Activated naive CD8-positive, alpha-beta T cell treated with anti-CD3 and anti-CD28 coated beads, Interleukin-2, amount 50 U/mL, for 24 hours (primary cell): ENCODE measurements at regions not wholly inside any gene's neighbourhood (a gene's known extent, or its start where the extent isn't known, plus 50 kb on each side); places are given as distances from the start of the nearest gene placed in this dataset.
"Not testable (repeated sequence)": the region's sequence is repeated elsewhere in the genome, so short reads cannot be mapped to it uniquely, and the experiment has no call there.

Experiments used
- ATAC-seq: fragments of 150-1000 bp; cut with Tn5 transposase; one replicate; pipeline ENCODE4 v1.10.0; 2021
- DNase-seq: peaks from one replicate; pipeline ENCODE4 v3.0.0; 2021
- H3K27ac Mint-ChIP-seq: one replicate; pipeline ENCODE4 v1.8.0; 2021; ENCODE audit warnings: mild to moderate bottlenecking, mixed read lengths
- H3K27me3 Mint-ChIP-seq: one replicate; pipeline ENCODE4 v1.8.0; 2021; ENCODE audit warnings: mixed read lengths
- H3K36me3 Mint-ChIP-seq: one replicate; pipeline ENCODE4 v1.8.0; 2021; ENCODE audit warnings: low read depth, mixed read lengths
- H3K4me1 Mint-ChIP-seq: one replicate; pipeline ENCODE4 v1.8.0; 2021; ENCODE audit warnings: mixed read lengths
- H3K4me3 Mint-ChIP-seq: one replicate; pipeline ENCODE4 v1.8.0; 2021; ENCODE audit warnings: mild to moderate bottlenecking, moderate library complexity, mixed read lengths
- H3K9me3 Mint-ChIP-seq: one replicate; pipeline ENCODE4 v1.8.0; 2021; ENCODE audit warnings: mixed read lengths

- Mint-ChIP-seq H3K9me3 (no peaks in the 10 kb centered on the region), H3K27ac (no peak overlapping the region), H3K4me3 (no peak overlapping the region), H3K27me3 (no peaks in the 10 kb centered on the region), H3K4me1 (no peaks in the 10 kb centered on the region), H3K36me3 (no peaks in the 10 kb centered on the region)
- DNase-seq: no peak
- no peak for ATAC-seq
These were observed 63.8 kb downstream of the SLITRK2 start for GRCh38 chrX:145881175-145881995.

- no peak for DNase-seq
- no peak overlapping the region for H3K27ac Mint-ChIP-seq
- H3K4me3 Mint-ChIP-seq: no peak overlapping the region
- no peaks in the 10 kb centered on the region for H3K36me3 Mint-ChIP-seq
- H3K27me3 Mint-ChIP-seq: no peaks in the 10 kb centered on the region
- no peak for ATAC-seq
- no peaks in the 10 kb centered on the region for H3K4me1 Mint-ChIP-seq
- H3K9me3 Mint-ChIP-seq: peaks cover 8% of the 10 kb centered on the region
These were observed 68.8 kb downstream of the SLITRK2 start for GRCh38 chrX:145886469-145886868.

GRCh38 chrX:145910017-145910416 lies 92.4 kb downstream of the SLITRK2 start:
- no peak overlapping the region for H3K4me3 Mint-ChIP-seq
- H3K27ac Mint-ChIP-seq: no peak overlapping the region
- H3K36me3 Mint-ChIP-seq: no peaks in the 10 kb centered on the region
- no peak for DNase-seq
- H3K4me1 Mint-ChIP-seq: no peaks in the 10 kb centered on the region
- no peaks in the 10 kb centered on the region for H3K27me3 Mint-ChIP-seq
- peaks cover 3% of the 10 kb centered on the region for H3K9me3 Mint-ChIP-seq
- no peak for ATAC-seq

GRCh38 chrX:145919400-145919799 lies 101.8 kb downstream of the SLITRK2 start:
- Mint-ChIP-seq H3K9me3 (no peaks in the 10 kb centered on the region), H3K27ac (no peak overlapping the region), H3K4me3 (no peak overlapping the region), H3K4me1 (no peaks in the 10 kb centered on the region), H3K27me3 (no peaks in the 10 kb centered on the region), H3K36me3 (no peaks in the 10 kb centered on the region)
- DNase-seq (no peak), ATAC-seq (no peak)

GRCh38 chrX:145923376-145923775 lies 105.7 kb downstream of the SLITRK2 start:
- Mint-ChIP-seq H3K9me3 (peaks cover 4% of the 10 kb centered on the region), H3K27ac (no peak overlapping the region), H3K4me1 (no peaks in the 10 kb centered on the region), H3K27me3 (no peaks in the 10 kb centered on the region), H3K36me3 (no peaks in the 10 kb centered on the region), H3K4me3 (no peak overlapping the region)
- no peak for DNase-seq
- no peak for ATAC-seq

- no peak for DNase-seq
- ATAC-seq: no peak
- Mint-ChIP-seq H3K27ac (no peak overlapping the region), H3K27me3 (no peaks in the 10 kb centered on the region), H3K4me3 (no peak overlapping the region), H3K36me3 (no peaks in the 10 kb centered on the region), H3K4me1 (no peaks in the 10 kb centered on the region), H3K9me3 (peaks cover 4% of the 10 kb centered on the region)
These were observed 119.1 kb downstream of the SLITRK2 start for GRCh38 chrX:145936769-145937168.

- Mint-ChIP-seq H3K27me3 (no peaks in the 10 kb centered on the region), H3K9me3 (peaks cover 4% of the 10 kb centered on the region), H3K27ac (no peak overlapping the region), H3K4me1 (no peaks in the 10 kb centered on the region), H3K4me3 (no peak overlapping the region), H3K36me3 (no peaks in the 10 kb centered on the region)
- DNase-seq (no peak), ATAC-seq (no peak)
These were observed 131.4 kb downstream of the SLITRK2 start for GRCh38 chrX:145949056-145949455.

- Mint-ChIP-seq H3K27me3 (no peaks in the 10 kb centered on the region), H3K36me3 (no peaks in the 10 kb centered on the region), H3K27ac (no peak overlapping the region), H3K9me3 (peaks cover 2% of the 10 kb centered on the region), H3K4me1 (no peaks in the 10 kb centered on the region), H3K4me3 (no peak overlapping the region)
- DNase-seq (no peak), ATAC-seq (no peak)
These were observed 136.0 kb downstream of the SLITRK2 start for GRCh38 chrX:145953628-145954027.

GRCh38 chrX:145990051-145990450 lies 172.4 kb downstream of the SLITRK2 start:
- Mint-ChIP-seq H3K4me3 (no peak overlapping the region), H3K27ac (no peak overlapping the region), H3K36me3 (no peaks in the 10 kb centered on the region), H3K27me3 (no peaks in the 10 kb centered on the region), H3K4me1 (no peaks in the 10 kb centered on the region), H3K9me3 (peaks cover 14% of the 10 kb centered on the region)
- DNase-seq (no peak), ATAC-seq (no peak)

GRCh38 chrX:146006637-146007036 lies 189.0 kb downstream of the SLITRK2 start:
- Mint-ChIP-seq H3K27me3 (no peaks in the 10 kb centered on the region), H3K36me3 (no peaks in the 10 kb centered on the region)
- no peak for ATAC-seq

GRCh38 chrX:146036000-146036399 lies 218.4 kb downstream of the SLITRK2 start:
- Mint-ChIP-seq H3K9me3 (peaks cover 3% of the 10 kb centered on the region), H3K27ac (no peak overlapping the region), H3K4me3 (no peak overlapping the region), H3K4me1 (no peaks in the 10 kb centered on the region), H3K36me3 (no peaks in the 10 kb centered on the region), H3K27me3 (no peaks in the 10 kb centered on the region)
- ATAC-seq (no peak), DNase-seq (no peak)

More at GRCh38 chrX:146006637-146007036, 189.0 kb downstream of the SLITRK2 start:
- no peak overlapping the region for H3K4me3 Mint-ChIP-seq
- H3K9me3 Mint-ChIP-seq: no peaks in the 10 kb centered on the region
- no peaks in the 10 kb centered on the region for H3K4me1 Mint-ChIP-seq
- DNase-seq: no peak
- H3K27ac Mint-ChIP-seq: no peak overlapping the region

GRCh38 chrX:146041741-146042140 lies 224.1 kb downstream of the SLITRK2 start:
- no peak overlapping the region for H3K4me3 Mint-ChIP-seq
- no peaks in the 10 kb centered on the region for H3K36me3 Mint-ChIP-seq
- H3K27me3 Mint-ChIP-seq: no peaks in the 10 kb centered on the region
- ATAC-seq (no peak), DNase-seq (no peak)
- H3K9me3 Mint-ChIP-seq: peaks cover 3% of the 10 kb centered on the region
- no peak overlapping the region for H3K27ac Mint-ChIP-seq
- no peaks in the 10 kb centered on the region for H3K4me1 Mint-ChIP-seq

- not testable (repeated sequence) for ATAC-seq, DNase-seq, H3K27ac Mint-ChIP-seq, H3K36me3 Mint-ChIP-seq, H3K27me3 Mint-ChIP-seq, H3K4me3 Mint-ChIP-seq, H3K4me1 Mint-ChIP-seq, H3K9me3 Mint-ChIP-seq
These were observed 228.5 kb downstream of the SLITRK2 start for GRCh38 chrX:146046011-146046715.

GRCh38 chrX:146049568-146049967 lies 231.9 kb downstream of the SLITRK2 start:
- not testable (repeated sequence) for DNase-seq, H3K27me3 Mint-ChIP-seq, H3K4me1 Mint-ChIP-seq, ATAC-seq, H3K36me3 Mint-ChIP-seq, H3K4me3 Mint-ChIP-seq, H3K27ac Mint-ChIP-seq, H3K9me3 Mint-ChIP-seq

- ATAC-seq (no peak), DNase-seq (no peak)
- no peaks in the 10 kb centered on the region for H3K27me3 Mint-ChIP-seq
- H3K27ac Mint-ChIP-seq: no peak overlapping the region
- H3K9me3 Mint-ChIP-seq: no peaks in the 10 kb centered on the region
- no peaks in the 10 kb centered on the region for H3K4me1 Mint-ChIP-seq
- no peak overlapping the region for H3K4me3 Mint-ChIP-seq
- H3K36me3 Mint-ChIP-seq: no peaks in the 10 kb centered on the region
These were observed 236.7 kb downstream of the SLITRK2 start for GRCh38 chrX:146054311-146054710.
